HepG2 (cell line): ENCODE measurements at regions not wholly inside any gene's neighbourhood (a gene's known extent, or its start where the extent isn't known, plus 50 kb on each side); places are given as distances from the start of the nearest gene placed in this dataset.
A peak's percentile ranks its signal among the peaks of the same experiment; 100 is the strongest.

ENCODE experiments used
- BCL6 ChIP-seq: IDR thresholded peaks from 2 replicates; pipeline ENCODE4 v1.6.1; 2016; ENCODE audit warnings: missing genetic modification reagents, missing compliant biosample characterization
- DMAP1 ChIP-seq: IDR thresholded peaks from 2 replicates; pipeline ENCODE4 v1.6.1; 2016
- GABPA ChIP-seq, 2 experiments: IDR thresholded peaks; 2 replicates each; pipeline ENCODE4 v1.6.1; 2011 to 2016; ENCODE audit warnings: low read depth in 2 of 2, low read length in 1 of 2, missing biosample characterization in 1 of 2, missing genetic modification characterization in 1 of 2
- HOXA3 ChIP-seq: sonication (generic); formaldehyde crosslinking; IDR thresholded peaks from 2 replicates; pipeline ENCODE4 v1.5.0; 2020; ENCODE audit warnings: missing genetic modification reagents
- KDM3A ChIP-seq: IDR thresholded peaks from 2 replicates; pipeline ENCODE4 v1.6.1; 2018; ENCODE audit warnings: low read depth, missing compliant biosample characterization
- LCORL ChIP-seq, 2 experiments: fragments of 450-650 bp in 1 of 2; sonication (generic) in 1 of 2; formaldehyde crosslinking in 1 of 2; IDR thresholded peaks; 2 replicates each; pipeline versions ENCODE4 v1.5.0 to v1.6.1; 2017 to 2020; ENCODE audit warnings: antibody characterized with exemption in 1 of 2, missing genetic modification reagents in 1 of 2
- MIER3 ChIP-seq: IDR thresholded peaks from 2 replicates; pipeline ENCODE4 v1.6.1; 2016; ENCODE audit warnings: missing compliant biosample characterization, borderline replicate concordance
- PBX3 ChIP-seq: sonication (generic); formaldehyde crosslinking; IDR thresholded peaks from 2 replicates; pipeline ENCODE4 v1.8.1; 2023; ENCODE audit warnings: missing genetic modification reagents, inconsistent platforms, borderline replicate concordance
- PHB2 ChIP-seq: fragments of 450-650 bp; IDR thresholded peaks from 2 replicates; pipeline ENCODE4 v1.6.1; 2018; ENCODE audit not compliant: partially characterized antibody
- PITX1 ChIP-seq: sonication (generic); formaldehyde crosslinking; IDR thresholded peaks from 2 replicates; pipeline ENCODE4 v1.5.1; 2020; ENCODE audit warnings: mild to moderate bottlenecking, missing genetic modification reagents
- PLSCR1 ChIP-seq: sonication (generic); formaldehyde crosslinking; IDR thresholded peaks from 2 replicates; pipeline ENCODE4 v1.5.0; 2020; ENCODE audit warnings: missing genetic modification reagents, mild to moderate bottlenecking, borderline replicate concordance
- SIX4 ChIP-seq: sonication (generic); formaldehyde crosslinking; IDR thresholded peaks from 2 replicates; pipeline ENCODE4 v1.4.0; 2020; ENCODE audit warnings: missing genetic modification reagents
- SOX5 ChIP-seq: IDR thresholded peaks from 2 replicates; pipeline ENCODE4 v1.6.1; 2016; ENCODE audit warnings: borderline replicate concordance
- ZFP36L2 ChIP-seq: sonication (generic); formaldehyde crosslinking; IDR thresholded peaks from 2 replicates; pipeline ENCODE4 v1.4.0; 2020; ENCODE audit warnings: missing genetic modification reagents
- ZNF138 ChIP-seq: sonication (generic); formaldehyde crosslinking; IDR thresholded peaks from 2 replicates; pipeline ENCODE4 v1.5.0; 2020; ENCODE audit warnings: mild to moderate bottlenecking, low read depth, missing genetic modification reagents
- ZNF451 ChIP-seq: sonication (generic); formaldehyde crosslinking; IDR thresholded peaks from 2 replicates; pipeline ENCODE4 v1.5.0; 2020; ENCODE audit warnings: mild to moderate bottlenecking, missing genetic modification reagents
- ZNF646 ChIP-seq: sonication (generic); formaldehyde crosslinking; IDR thresholded peaks from 2 replicates; pipeline ENCODE4 v1.9.0; 2021; ENCODE audit warnings: mild to moderate bottlenecking, missing genetic modification reagents
- TF ChIP-seq, protein P1 (sequence below): sonication (generic); formaldehyde crosslinking; IDR thresholded peaks from 2 replicates; pipeline ENCODE4 v1.5.0; 2020; ENCODE audit warnings: missing genetic modification reagents
- TF ChIP-seq, protein P2 (sequence below): fragments of 450-650 bp; IDR thresholded peaks from 2 replicates; pipeline ENCODE4 v1.6.1; 2016

DNA sequence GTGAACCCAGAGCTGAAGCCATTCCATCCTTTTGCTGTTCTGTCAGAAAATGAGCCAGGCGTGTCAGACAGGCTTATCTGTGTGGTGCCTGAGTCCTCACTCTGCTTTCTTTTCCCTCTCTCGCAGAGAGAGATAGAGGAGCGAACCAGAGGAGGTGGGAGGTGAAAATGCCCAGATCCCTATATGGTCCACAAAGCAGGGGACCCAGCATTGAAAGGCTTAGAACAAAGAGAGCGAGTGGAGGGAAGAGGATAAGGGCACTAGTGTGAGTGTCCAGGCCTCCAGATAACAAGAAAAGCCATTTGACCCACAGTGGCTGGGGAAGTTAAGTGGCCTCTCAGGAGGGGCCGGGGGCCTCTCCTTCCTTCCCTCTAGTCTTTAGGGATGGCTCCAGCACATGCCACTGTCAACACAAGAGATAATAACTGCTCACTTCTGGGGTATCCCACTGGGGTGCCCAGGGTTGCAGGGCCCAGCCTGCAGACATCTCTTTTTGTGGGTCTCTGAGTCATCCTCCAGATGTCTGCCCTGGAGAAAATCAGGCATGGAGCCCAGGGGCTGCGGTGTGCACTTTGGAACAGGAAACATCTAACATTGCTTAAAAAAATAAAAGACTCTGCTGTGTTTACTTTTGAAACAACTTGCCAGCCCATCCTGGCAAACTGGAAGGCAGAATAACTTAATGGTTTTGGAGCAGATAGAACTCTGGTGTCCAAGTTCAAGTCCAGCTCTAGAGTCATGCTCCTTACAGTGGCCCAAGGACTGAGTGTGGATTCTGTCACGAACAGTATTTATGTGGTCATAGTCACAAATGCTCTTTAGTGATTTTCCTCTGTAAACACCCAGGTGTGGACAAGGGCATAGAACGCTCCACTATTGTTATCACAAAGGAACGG lies 189.5 kb downstream of the CXCL12 start (continued):
- TF ChIP-seq PBX3 (CRISPR knock-in tag) (no peak), KDM3A (CRISPR knock-in tag) (no peak), ZNF138 (CRISPR knock-in tag) (no peak), BCL6 (CRISPR knock-in tag) (peak; percentile 78), PITX1 (CRISPR knock-in tag) (peak; percentile 54; the same call in 1 of the 2 replicates), ZNF451 (CRISPR knock-in tag) (no peak), SIX4 (CRISPR knock-in tag) (no peak), SOX5 (CRISPR knock-in tag) (peak; percentile 76), GABPA (IDR thresholded peaks at IDR 0.05; ENCODE audit: low read depth, low read length) (no peak), GABPA (CRISPR knock-in tag; IDR thresholded peaks at IDR 0.05; ENCODE audit: low read depth) (0 out of 2 replicates have a peak, but pooled peaks have one; percentile 54), ZNF646 (CRISPR knock-in tag) (peak; percentile 47; the same call in 1 of the 2 replicates), PHB2 (no peak), DMAP1 (CRISPR knock-in tag) (no peak), MIER3 (CRISPR knock-in tag) (no peak), ZFP36L2 (CRISPR knock-in tag) (no peak), HOXA3 (CRISPR knock-in tag) (peak; percentile 62), LCORL (IDR thresholded peaks at IDR 0.05) (no peak), LCORL (CRISPR knock-in tag; IDR thresholded peaks at IDR 0.05) (peak; percentile 72; the same call in 1 of the 2 replicates), PLSCR1 (CRISPR knock-in tag) (no peak)
- TF ChIP-seq, protein P1, sequence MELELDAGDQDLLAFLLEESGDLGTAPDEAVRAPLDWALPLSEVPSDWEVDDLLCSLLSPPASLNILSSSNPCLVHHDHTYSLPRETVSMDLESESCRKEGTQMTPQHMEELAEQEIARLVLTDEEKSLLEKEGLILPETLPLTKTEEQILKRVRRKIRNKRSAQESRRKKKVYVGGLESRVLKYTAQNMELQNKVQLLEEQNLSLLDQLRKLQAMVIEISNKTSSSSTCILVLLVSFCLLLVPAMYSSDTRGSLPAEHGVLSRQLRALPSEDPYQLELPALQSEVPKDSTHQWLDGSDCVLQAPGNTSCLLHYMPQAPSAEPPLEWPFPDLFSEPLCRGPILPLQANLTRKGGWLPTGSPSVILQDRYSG (CRISPR knock-in tag) = no peak
- TF ChIP-seq, protein P2, sequence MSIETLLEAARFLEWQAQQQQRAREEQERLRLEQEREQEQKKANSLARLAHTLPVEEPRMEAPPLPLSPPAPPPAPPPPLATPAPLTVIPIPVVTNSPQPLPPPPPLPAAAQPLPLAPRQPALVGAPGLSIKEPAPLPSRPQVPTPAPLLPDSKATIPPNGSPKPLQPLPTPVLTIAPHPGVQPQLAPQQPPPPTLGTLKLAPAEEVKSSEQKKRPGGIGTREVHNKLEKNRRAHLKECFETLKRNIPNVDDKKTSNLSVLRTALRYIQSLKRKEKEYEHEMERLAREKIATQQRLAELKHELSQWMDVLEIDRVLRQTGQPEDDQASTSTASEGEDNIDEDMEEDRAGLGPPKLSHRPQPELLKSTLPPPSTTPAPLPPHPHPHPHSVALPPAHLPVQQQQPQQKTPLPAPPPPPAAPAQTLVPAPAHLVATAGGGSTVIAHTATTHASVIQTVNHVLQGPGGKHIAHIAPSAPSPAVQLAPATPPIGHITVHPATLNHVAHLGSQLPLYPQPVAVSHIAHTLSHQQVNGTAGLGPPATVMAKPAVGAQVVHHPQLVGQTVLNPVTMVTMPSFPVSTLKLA = no peak
